Heart right ventricle (tissue), 16 donors: ENCODE measurements at regions not wholly inside any gene's neighbourhood (a gene's known extent, or its start where the extent isn't known, plus 50 kb on each side); places are given as distances from the start of the nearest gene placed in this dataset.
A peak's percentile ranks its signal among the peaks of the same experiment; 100 is the strongest.

ENCODE experiments used
- ATAC-seq, 8 donors: fragments of 200-7000 bp; cut with Tn5 transposase; one replicate each; pipeline ENCODE4 v1.9.1; 2020; ENCODE audit warnings: mild to moderate bottlenecking in 8 of 8, moderate library complexity in 8 of 8, moderate number of reproducible peaks in 1 of 8
- DNase-seq, 2 donors: peaks; one replicate each; pipeline ENCODE4 v3.0.0-alpha.2; 2020
- H3K27ac ChIP-seq, 10 donors: fragments of 200-600 bp; sonication (generic) in 2 of 10; one replicate each; pipeline versions ENCODE4 v1.5.0 to v1.8.0; 2020 to 2022; ENCODE audit warnings: mild to moderate bottlenecking in 3 of 10
- H3K27me3 ChIP-seq, 7 donors: fragments of 200-600 bp; one replicate each; pipeline ENCODE4 v1.8.0; 2021 to 2022; ENCODE audit warnings: mild to moderate bottlenecking in 2 of 7
- H3K36me3 ChIP-seq, 9 donors: fragments of 200-600 bp; sonication (generic) in 1 of 9; one replicate each; pipeline versions ENCODE4 v1.5.0 to v1.8.0; 2020 to 2022; ENCODE audit warnings: mild to moderate bottlenecking in 2 of 9
- H3K4me1 ChIP-seq, 9 donors: fragments of 200-600 bp; sonication (generic) in 1 of 9; one replicate each; pipeline versions ENCODE4 v1.5.0 to v1.8.0; 2020 to 2022; ENCODE audit warnings: mild to moderate bottlenecking in 4 of 9
- H3K4me3 ChIP-seq, 10 donors: fragments of 200-600 bp; sonication (generic) in 2 of 10; one replicate each; pipeline versions ENCODE4 v1.5.0 to v1.8.0; 2020 to 2022; ENCODE audit warnings: mild to moderate bottlenecking in 7 of 10, moderate library complexity in 2 of 10
- H3K9me3 ChIP-seq, 11 donors: fragments of 200-600 bp in 10 of 11; sonication (generic) in 2 of 11; one replicate each; pipeline versions ENCODE4 v1.5.0 to v1.8.0; 2013 to 2022; ENCODE audit warnings: mild to moderate bottlenecking in 2 of 11, control low read depth in 1 of 11, moderate library complexity in 1 of 11
- WGBS, 2 donors: extraction: QIAGEN DNeasy Blood & Tissue Kit; methylation state at CpG; one replicate each; pipeline ENCODE4 v1.1.7; 2013; ENCODE audit warnings: inconsistent platforms in 1 of 2; 5-methylcytosine and 5-hydroxymethylcytosine counted together
- intact Hi-C, 10 donors: fragments of 100-400 bp; cut with DNase I; formaldehyde crosslinking; loops; one replicate each; pipeline versions ENCODE4 v1.11.1 to v1.14.2; 2022
- TF ChIP-seq, protein P1 (sequence below), 9 donors: fragments of 200-600 bp; sonication (generic) in 2 of 9; IDR thresholded peaks; one replicate each; pipeline versions ENCODE4 v1.5.0 to v1.8.0; 2021 to 2022; ENCODE audit warnings: antibody characterized with exemption in 9 of 9, mild to moderate bottlenecking in 5 of 9, moderate library complexity in 1 of 9
- donor health status: Arrhythmogenic right ventricular cardiomyopathy.
- donor health status: ischemic (EF 13 %, LVEDD 7.1; RV severe dilation, severe dysfunction).
- donor health status: healthy with polysubstance abuse.
- donor health status: DM: no; HTN: yes; CAD: no.
- donor health status: DM: no; HTN: no; CAD: no.
- donor health status: ischemic (EF 25% LVEDD 6.9; RV normal size, moderate dysfunction).
- donor health status: ischemic (EF 25% LVEDD 5.7; RV mildly dilated, moderate dysfunction).
- donor health status: healthy.
- donor health status: DM: yes; HTN: yes; CAD: no.
- donor health status: Ischemic cardiomyopathy.
- donor health status: ischemic (EF 35%, LVEDD 5.7; RV mildly dilated, moderate dysfunction).
- donor health status: nonischemic (EF 11% LVEDD 7.7; RV severe dilation, severe dysfunction).
- donor health status: DM: yes; HTN: yes; CAD: no.
- donor health status: PGD.
- donor health status: ischemic (EF 29% LVEDD 5.4; RV normal size, mild dysfunction).
- donor health status: nonischemic (EF 23%, LVEDD 6.1; RV moderate dilation, normal function).

DNA sequence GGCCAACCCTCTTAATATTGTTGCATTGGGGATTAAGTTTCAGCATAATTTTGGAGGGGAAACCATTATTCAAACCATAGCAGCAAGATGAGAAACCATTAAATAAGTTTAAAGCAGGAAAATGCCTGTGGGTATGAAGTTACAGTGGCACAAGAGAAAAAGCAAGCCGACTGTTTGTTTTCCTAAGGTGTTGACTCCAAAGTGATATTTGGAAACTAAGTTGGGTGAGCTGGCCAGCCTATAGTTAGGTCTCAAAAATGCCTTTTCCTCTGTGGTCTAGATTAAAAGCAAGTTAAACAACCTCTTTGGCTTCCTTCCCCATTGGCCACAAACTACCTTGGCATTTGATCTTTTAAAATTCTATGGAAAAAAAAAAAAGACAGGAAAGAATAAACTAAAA, 419.8 kb upstream of the AZI2 start:
- H3K9me3 ChIP-seq = peaks cover 0 to 48% (median 12%) of the 10 kb centered on the region in 11 donors
- intact Hi-C loops = no loop called here
- TF ChIP-seq, protein P1, sequence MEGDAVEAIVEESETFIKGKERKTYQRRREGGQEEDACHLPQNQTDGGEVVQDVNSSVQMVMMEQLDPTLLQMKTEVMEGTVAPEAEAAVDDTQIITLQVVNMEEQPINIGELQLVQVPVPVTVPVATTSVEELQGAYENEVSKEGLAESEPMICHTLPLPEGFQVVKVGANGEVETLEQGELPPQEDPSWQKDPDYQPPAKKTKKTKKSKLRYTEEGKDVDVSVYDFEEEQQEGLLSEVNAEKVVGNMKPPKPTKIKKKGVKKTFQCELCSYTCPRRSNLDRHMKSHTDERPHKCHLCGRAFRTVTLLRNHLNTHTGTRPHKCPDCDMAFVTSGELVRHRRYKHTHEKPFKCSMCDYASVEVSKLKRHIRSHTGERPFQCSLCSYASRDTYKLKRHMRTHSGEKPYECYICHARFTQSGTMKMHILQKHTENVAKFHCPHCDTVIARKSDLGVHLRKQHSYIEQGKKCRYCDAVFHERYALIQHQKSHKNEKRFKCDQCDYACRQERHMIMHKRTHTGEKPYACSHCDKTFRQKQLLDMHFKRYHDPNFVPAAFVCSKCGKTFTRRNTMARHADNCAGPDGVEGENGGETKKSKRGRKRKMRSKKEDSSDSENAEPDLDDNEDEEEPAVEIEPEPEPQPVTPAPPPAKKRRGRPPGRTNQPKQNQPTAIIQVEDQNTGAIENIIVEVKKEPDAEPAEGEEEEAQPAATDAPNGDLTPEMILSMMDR (IDR thresholded peaks at IDR 0.05) = no peak
- H3K36me3 ChIP-seq = no peaks in the 10 kb centered on the region
- WGBS, 2 donors = 63 to 82% methylated on average over 1 of the region's 1 CpG
- no peak for DNase-seq
- ATAC-seq = no peak
- no peak overlapping the region for H3K27ac ChIP-seq
- H3K4me3 ChIP-seq = no peak overlapping the region
- H3K4me1 ChIP-seq = no peaks in the 10 kb centered on the region
- no peaks in the 10 kb centered on the region for H3K27me3 ChIP-seq

DNA sequence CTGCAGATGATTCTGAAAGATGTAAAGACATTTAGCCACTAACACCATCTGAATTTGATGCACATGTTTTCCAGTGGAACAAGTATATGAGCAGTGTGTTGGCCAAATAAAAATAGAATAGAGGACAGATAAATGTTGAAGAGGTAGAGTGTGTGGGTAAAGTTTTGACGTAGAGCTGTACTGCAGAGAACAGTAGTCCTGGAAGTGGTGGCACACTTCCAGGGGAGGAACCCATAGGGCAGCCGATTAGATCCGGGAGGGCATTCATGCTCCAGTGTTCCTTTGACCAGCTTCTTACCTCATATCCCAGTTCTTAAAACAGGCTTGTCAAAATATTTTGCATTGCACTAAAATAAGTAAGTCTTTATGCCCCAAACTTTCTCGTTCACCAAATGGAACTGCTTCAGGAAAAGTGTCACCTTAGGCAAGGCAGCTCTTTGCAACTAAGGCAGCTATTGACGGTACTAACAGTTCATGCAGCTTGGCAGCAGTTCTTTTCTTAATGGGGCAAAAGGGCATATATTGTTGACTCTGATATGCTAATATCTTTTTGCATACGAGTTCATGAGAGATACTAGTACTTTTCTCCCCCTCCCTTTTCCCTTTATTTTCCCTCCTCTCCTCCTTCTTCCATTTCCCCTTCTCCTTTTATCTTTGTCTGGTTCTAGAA, 429.3 kb upstream of the AZI2 start:
- Histone ChIP-seq H3K27ac (peak overlapping the region in 6 of 10 donors; percentile 21 to 73 (median 56)), H3K4me3 (peak overlapping the region in 1 of 10 donors; percentile 5), H3K27me3 (no peaks in the 10 kb centered on the region), H3K9me3 (peaks cover 0 to 8% (median 0%) of the 10 kb centered on the region in 11 donors), H3K4me1 (peaks cover 0 to 19% (median 0%) of the 10 kb centered on the region in 9 donors), H3K36me3 (no peaks in the 10 kb centered on the region)
- intact Hi-C loops = loop anchor here in 1 of 10 donors (5.0 kb wide), 1 partner anchor 36 kb away; no protein-coding TSS in a partner anchor
- ATAC-seq (peak in 6 of 8 donors; percentile 57 to 98 (median 96)), DNase-seq (peak; percentile 10 to 15)
- TF ChIP-seq, protein P1 (IDR thresholded peaks at IDR 0.05) = no peak
- 43 to 55% methylated on average over 6 of the region's 6 CpGs for WGBS, 2 donors

- Histone ChIP-seq H3K4me1 (peaks cover 0 to 19% (median 0%) of the 10 kb centered on the region in 9 donors), H3K27me3 (no peaks in the 10 kb centered on the region), H3K27ac (peak overlapping the region in 1 of 10 donors; percentile 32), H3K9me3 (no peaks in the 10 kb centered on the region), H3K36me3 (no peaks in the 10 kb centered on the region), H3K4me3 (no peak overlapping the region)
- ATAC-seq (peak in 3 of 8 donors; percentile 31 to 61 (median 53)), DNase-seq (no peak)
- intact Hi-C loops = no loop called here
- 29 to 31% methylated on average over 3 of the region's 3 CpGs for WGBS, 2 donors
- TF ChIP-seq, protein P1 (IDR thresholded peaks at IDR 0.05) = no peak
Measured at GRCh38 chr3:28780480-28780879, 431.9 kb upstream of the AZI2 start.

DNA sequence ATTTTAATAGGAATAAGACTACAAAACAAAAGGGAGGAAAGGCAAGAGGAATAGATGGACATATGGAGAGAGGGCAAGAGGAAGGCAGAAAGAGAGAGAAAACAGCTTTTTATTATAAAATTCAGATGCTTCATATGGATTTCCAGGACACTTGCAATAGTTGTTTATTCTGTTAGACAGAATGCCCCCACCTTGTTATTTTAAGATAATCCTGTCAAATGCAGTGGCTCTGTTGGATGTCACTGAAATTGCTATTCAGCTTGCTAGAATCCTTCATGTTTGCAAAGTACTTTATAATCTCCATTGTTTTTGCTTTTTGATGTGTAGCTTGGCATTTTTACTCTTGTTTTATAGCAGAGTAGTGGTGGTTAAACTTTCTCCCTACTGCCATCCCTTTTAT, 432.4 kb upstream of the AZI2 start:
- TF ChIP-seq, protein P1 (IDR thresholded peaks at IDR 0.05) = no peak
- no peak overlapping the region for H3K27ac ChIP-seq
- no peaks in the 10 kb centered on the region for H3K27me3 ChIP-seq
- H3K36me3 ChIP-seq = no peaks in the 10 kb centered on the region
- H3K9me3 ChIP-seq = no peaks in the 10 kb centered on the region
- intact Hi-C loops = no loop called here
- DNase-seq (no peak), ATAC-seq (no peak)
- peaks cover 0 to 19% (median 0%) of the 10 kb centered on the region in 9 donors for H3K4me1 ChIP-seq
- no peak overlapping the region for H3K4me3 ChIP-seq
